ENCODE measurements at regions not wholly inside any gene's neighbourhood (a gene's known extent, or its start where the extent isn't known, plus 50 kb on each side); places are given as distances from the start of the nearest gene placed in this dataset.

- Mint-ChIP-seq H3K4me3 (peak overlapping the region; percentile 47), H3K4me1 (peaks cover 14% of the 10 kb centered on the region), H3K36me3 (no peaks in the 10 kb centered on the region), H3K9me3 (no peaks in the 10 kb centered on the region), H3K27ac (peak overlapping the region; percentile 14), H3K27me3 (peaks cover 65% of the 10 kb centered on the region)
- no peak for DNase-seq
- CTCF ChIA-PET, result no interaction called here
Observed at GRCh38 chr21:38659936-38660332, 145.8 kb upstream of the ETS2 start.

DNA sequence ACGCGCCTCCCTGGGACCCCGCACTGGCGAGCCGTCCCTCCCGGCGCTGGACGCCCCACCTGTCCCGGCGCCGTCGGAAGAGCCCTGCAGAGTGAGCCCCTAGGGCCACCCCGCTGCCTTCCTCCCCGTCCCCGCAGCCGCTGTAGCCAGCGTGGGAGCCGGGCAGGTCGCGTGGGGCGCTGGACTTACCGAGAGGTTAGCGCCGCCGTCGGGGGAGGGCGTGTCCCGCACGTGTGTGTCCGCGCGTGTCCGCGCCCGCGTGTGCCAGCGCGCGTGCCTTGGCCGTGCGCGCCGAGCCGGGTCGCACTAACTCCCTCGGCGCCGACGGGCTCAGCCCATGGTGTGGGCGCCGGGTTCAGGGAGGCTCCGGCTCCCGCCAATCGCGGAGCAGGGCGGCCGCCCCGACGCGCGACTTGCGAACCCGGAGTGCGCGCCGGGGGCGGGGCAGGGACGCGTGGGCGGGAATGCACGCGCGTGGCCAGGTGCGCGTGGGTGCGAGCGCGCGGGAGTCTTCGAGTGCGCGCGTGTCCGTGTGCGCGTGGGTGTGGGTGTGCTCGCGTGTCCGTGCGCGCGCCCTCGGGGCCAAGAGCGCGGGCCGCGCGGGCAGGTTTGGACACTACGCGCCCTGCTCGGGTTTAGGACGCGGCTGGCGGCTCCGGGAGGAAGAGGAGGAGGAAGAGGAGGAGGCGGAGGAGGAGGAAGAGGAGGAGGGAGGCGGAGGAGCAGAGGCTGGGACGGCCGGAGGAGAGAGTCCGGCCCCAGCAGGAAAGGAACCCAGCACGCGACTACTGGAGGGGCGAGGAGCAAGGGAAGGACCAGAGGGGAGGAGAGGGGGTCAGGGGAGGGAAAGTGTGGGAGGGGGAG lies 145.2 kb upstream of the ETS2 start:
- no peaks in the 10 kb centered on the region for H3K9me3 Mint-ChIP-seq
- no peak for DNase-seq
- CTCF ChIA-PET, result no interaction called here
- H3K36me3 Mint-ChIP-seq, result no peaks in the 10 kb centered on the region
- H3K4me3 Mint-ChIP-seq, result peak overlapping the region; percentile 46
- H3K4me1 Mint-ChIP-seq, result peaks cover 14% of the 10 kb centered on the region
- H3K27ac Mint-ChIP-seq, result no peak overlapping the region
- peaks cover 59% of the 10 kb centered on the region for H3K27me3 Mint-ChIP-seq

DNA sequence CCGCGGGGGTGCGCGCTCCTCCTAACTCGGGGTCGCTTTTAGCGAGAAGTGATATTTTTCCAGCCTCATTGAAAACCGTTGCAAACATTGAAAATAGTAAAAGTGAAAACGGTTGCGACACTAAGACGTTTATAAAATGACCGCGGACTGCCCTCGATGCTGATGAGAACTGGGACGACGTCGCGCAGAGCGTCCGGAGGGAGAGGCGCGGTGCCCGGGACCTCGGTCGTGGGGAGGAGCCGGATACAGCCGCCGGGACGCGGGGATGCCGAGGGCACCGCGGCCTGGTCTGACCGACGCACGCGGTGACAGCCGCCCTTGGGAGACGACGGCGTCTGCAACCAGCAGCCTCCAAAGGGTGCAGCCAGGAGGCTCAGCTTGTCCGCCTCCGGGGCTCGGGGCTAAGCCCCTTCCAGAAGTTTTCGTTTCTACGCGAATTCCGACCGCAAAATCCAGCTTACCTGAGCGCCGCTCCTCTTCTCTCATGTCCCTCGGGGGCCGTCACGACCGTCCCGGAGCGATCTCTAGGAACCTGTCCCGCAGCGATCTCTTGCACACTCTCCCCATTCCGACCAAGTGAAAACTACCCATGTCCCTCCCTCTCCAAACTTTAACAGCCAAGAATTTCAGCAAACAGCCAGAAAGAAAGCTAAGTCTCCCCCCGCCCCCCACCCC lies 144.4 kb upstream of the ETS2 start:
- CTCF ChIA-PET, result no interaction called here
- H3K4me3 Mint-ChIP-seq, result peak overlapping the region; percentile 46
- H3K27ac Mint-ChIP-seq, result no peak overlapping the region
- H3K9me3 Mint-ChIP-seq, result no peaks in the 10 kb centered on the region
- no peak for DNase-seq
- H3K27me3 Mint-ChIP-seq, result peaks cover 52% of the 10 kb centered on the region
- no peaks in the 10 kb centered on the region for H3K36me3 Mint-ChIP-seq
- H3K4me1 Mint-ChIP-seq, result peaks cover 14% of the 10 kb centered on the region

GRCh38 chr21:38661889-38662568 lies 143.7 kb upstream of the ETS2 start:
- Mint-ChIP-seq H3K27me3 (peaks cover 52% of the 10 kb centered on the region), H3K4me3 (no peak overlapping the region), H3K36me3 (no peaks in the 10 kb centered on the region), H3K9me3 (no peaks in the 10 kb centered on the region), H3K27ac (no peak overlapping the region), H3K4me1 (peaks cover 14% of the 10 kb centered on the region)
- CTCF ChIA-PET, result interaction anchor here (0.6 to 0.7 kb wide), 2 partner anchors 407 to 474 kb away, joined by 3 read pairs; no protein-coding TSS in a partner anchor
- DNase-seq, result no peak

DNA sequence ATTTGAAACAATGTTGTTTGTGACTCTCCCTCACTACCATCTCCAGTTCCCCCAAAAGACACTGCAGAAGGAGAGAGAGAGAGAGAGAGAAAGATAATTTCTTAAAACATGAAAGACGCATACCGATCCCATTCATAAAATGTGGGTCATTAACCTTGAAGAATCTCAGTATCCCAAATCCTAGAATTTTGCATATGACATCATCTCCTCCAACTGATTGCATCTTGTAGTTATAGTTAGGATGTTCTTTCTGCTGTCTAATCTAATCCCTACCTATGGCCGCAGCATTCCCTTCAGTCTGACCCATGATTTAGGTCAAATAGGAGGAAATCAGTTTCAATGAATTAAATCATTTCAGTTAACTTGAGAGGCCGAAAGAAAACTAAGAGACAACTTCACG lies 142.4 kb upstream of the ETS2 start:
- Mint-ChIP-seq H3K27me3 (peaks cover 46% of the 10 kb centered on the region), H3K4me1 (peaks cover 14% of the 10 kb centered on the region), H3K9me3 (no peaks in the 10 kb centered on the region)

DNA sequence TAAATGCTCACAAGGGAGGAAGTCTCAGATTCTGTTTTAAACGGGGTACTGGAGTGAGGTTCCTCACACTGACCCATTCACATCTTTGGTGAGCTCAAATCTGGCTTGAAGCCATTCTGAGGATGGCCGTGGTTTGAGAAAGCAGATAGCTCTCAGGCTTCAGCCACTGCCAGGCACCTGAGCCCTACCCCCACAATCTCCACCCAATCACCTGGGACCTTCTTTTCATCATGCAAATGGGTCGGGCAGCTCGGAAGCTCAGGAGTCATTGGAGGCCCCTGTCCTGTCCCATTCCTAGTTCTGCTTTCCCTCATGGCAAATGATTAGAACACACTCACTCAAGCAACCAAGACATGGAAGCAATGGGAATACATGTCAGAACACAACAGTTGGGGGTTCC lies 141.4 kb upstream of the ETS2 start:
- no peak for DNase-seq
- Mint-ChIP-seq H3K27me3 (peaks cover 43% of the 10 kb centered on the region), H3K4me3 (no peak overlapping the region), H3K9me3 (no peaks in the 10 kb centered on the region), H3K27ac (no peak overlapping the region), H3K4me1 (peaks cover 14% of the 10 kb centered on the region), H3K36me3 (no peaks in the 10 kb centered on the region)
- CTCF ChIA-PET, result no interaction called here

More for the DNA sequence above, 142.4 kb upstream of the ETS2 start:
- DNase-seq, result no peak
- Mint-ChIP-seq H3K36me3 (no peaks in the 10 kb centered on the region), H3K4me3 (no peak overlapping the region), H3K27ac (no peak overlapping the region)
- CTCF ChIA-PET, result no interaction called here

- no peak overlapping the region for H3K4me3 Mint-ChIP-seq
- H3K27me3 Mint-ChIP-seq, result peaks cover 40% of the 10 kb centered on the region
- CTCF ChIA-PET, result no interaction called here
- no peaks in the 10 kb centered on the region for H3K36me3 Mint-ChIP-seq
- H3K4me1 Mint-ChIP-seq, result peaks cover 11% of the 10 kb centered on the region
- H3K9me3 Mint-ChIP-seq, result no peaks in the 10 kb centered on the region
- no peak overlapping the region for H3K27ac Mint-ChIP-seq
- DNase-seq, result no peak
Observed at GRCh38 chr21:38664841-38665240, 140.9 kb upstream of the ETS2 start.

GRCh38 chr21:38667291-38667870 lies 138.3 kb upstream of the ETS2 start:
- no peak overlapping the region for H3K4me3 Mint-ChIP-seq
- H3K27me3 Mint-ChIP-seq, result peaks cover 16% of the 10 kb centered on the region
- H3K36me3 Mint-ChIP-seq, result no peaks in the 10 kb centered on the region
- H3K27ac Mint-ChIP-seq, result no peak overlapping the region
- DNase-seq, result no peak
- no peaks in the 10 kb centered on the region for H3K4me1 Mint-ChIP-seq
- no peaks in the 10 kb centered on the region for H3K9me3 Mint-ChIP-seq
- CTCF ChIA-PET, result interaction anchor here (1.0 to 1.8 kb wide), 4 partner anchors 45 to 469 kb away, joined by 3 to 5 read pairs (median 4); no protein-coding TSS in a partner anchor

DNA sequence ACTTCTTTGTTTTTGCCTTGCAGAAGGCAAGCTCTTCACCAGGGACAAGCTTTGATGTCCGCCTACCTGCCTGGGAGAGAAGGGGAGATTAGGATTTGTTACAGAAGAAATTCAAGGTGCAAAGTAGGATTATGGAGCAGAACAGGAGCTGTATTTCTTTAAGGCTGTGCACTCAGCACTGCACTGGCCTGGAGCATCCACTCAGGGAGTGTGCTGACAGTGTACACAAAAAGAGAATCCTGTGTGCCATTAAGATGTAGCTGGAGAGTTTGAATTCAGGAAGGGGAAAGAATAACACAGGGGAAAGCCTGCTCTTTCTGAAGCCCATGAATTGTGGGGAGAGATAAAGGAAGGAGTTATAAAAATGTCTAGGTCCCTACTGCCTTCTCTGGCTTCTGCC lies 137.7 kb upstream of the ETS2 start:
- CTCF ChIA-PET, result interaction anchor here (1.0 to 1.8 kb wide), 6 partner anchors 44 to 470 kb away, joined by 3 to 5 read pairs (median 4); no protein-coding TSS in a partner anchor
- peaks cover 11% of the 10 kb centered on the region for H3K27me3 Mint-ChIP-seq
- H3K4me3 Mint-ChIP-seq, result no peak overlapping the region
- DNase-seq, result no peak
- no peaks in the 10 kb centered on the region for H3K9me3 Mint-ChIP-seq
- H3K27ac Mint-ChIP-seq, result no peak overlapping the region
- H3K36me3 Mint-ChIP-seq, result no peaks in the 10 kb centered on the region
- no peaks in the 10 kb centered on the region for H3K4me1 Mint-ChIP-seq

- Mint-ChIP-seq H3K9me3 (no peaks in the 10 kb centered on the region), H3K36me3 (no peaks in the 10 kb centered on the region), H3K27ac (no peak overlapping the region), H3K27me3 (peaks cover 11% of the 10 kb centered on the region), H3K4me3 (no peak overlapping the region), H3K4me1 (no peaks in the 10 kb centered on the region)
- CTCF ChIA-PET, result interaction anchor here (0.6 to 1.8 kb wide), 8 partner anchors 43 to 470 kb away, joined by 3 to 5 read pairs (median 4); no protein-coding TSS in a partner anchor
- no peak for DNase-seq
Observed at GRCh38 chr21:38668541-38668940, 137.2 kb upstream of the ETS2 start.

GRCh38 chr21:38669186-38669585 lies 136.5 kb upstream of the ETS2 start:
- no peak for DNase-seq
- no peaks in the 10 kb centered on the region for H3K36me3 Mint-ChIP-seq
- H3K9me3 Mint-ChIP-seq, result no peaks in the 10 kb centered on the region
- no peak overlapping the region for H3K4me3 Mint-ChIP-seq
- no peak overlapping the region for H3K27ac Mint-ChIP-seq
- no peaks in the 10 kb centered on the region for H3K4me1 Mint-ChIP-seq
- H3K27me3 Mint-ChIP-seq, result peaks cover 9% of the 10 kb centered on the region
- CTCF ChIA-PET, result interaction anchor here (0.6 to 1.8 kb wide), 8 partner anchors 13 to 469 kb away, joined by 3 to 5 read pairs (median 4); no protein-coding TSS in a partner anchor

DNA sequence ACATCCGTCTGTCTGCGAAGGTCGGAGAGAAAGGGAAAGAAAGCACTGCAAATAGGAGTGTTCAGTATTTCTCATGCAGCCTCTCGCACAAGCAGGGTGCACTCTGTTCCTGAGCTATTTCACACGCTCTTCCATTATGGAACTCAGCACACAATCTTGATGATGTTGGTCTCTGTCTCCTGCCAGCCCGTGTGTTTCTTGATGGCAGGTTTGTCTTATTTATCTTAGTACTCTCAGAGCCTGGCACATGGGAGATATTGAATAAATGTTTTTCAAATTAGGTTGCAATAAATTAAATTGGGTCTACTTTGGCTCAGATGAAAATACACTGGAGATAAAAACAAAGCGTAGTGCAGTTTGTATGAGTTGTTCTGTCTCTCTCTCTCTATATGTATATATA lies 134.9 kb upstream of the ETS2 start:
- DNase-seq, result no peak
- H3K27ac Mint-ChIP-seq, result no peak overlapping the region
- H3K27me3 Mint-ChIP-seq, result peaks cover 7% of the 10 kb centered on the region
- H3K36me3 Mint-ChIP-seq, result no peaks in the 10 kb centered on the region
- H3K9me3 Mint-ChIP-seq, result no peaks in the 10 kb centered on the region
- CTCF ChIA-PET, result no interaction called here
- H3K4me1 Mint-ChIP-seq, result no peaks in the 10 kb centered on the region
- H3K4me3 Mint-ChIP-seq, result no peak overlapping the region

GRCh38 chr21:38671773-38672172 lies 134.0 kb upstream of the ETS2 start:
- CTCF ChIA-PET, result no interaction called here

DNA sequence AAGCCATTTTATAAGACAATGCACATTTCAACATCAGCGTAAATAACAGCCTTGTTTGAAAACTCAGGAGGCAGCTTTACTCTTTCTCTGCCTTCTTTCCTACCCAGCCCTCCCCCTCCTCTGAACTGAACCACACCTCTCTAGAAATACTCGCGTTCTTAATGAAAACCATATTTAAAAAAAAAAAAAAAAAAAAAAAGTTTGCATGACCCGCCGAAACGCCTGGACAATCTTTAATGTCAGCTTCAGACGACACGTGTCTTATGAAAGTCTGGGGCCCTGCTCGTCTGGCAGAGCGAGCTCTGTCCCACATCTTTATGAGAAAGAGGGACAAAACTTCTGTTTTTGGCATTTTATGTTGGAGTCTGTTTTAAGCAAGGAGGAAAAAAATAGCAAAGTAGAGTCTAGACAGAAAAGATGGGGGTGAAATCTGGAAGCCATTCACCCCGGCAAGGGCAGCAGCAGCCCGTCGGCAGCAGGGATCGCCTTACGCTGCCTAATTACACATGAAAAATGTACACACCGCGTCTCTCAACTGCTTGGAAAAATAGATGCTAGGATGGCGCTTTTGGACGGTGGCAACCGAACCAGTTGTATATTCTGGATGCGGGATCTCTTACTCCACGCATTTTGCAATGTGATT lies 130.4 kb upstream of the ETS2 start:
- Mint-ChIP-seq H3K36me3 (no peaks in the 10 kb centered on the region), H3K9me3 (no peaks in the 10 kb centered on the region), H3K27ac (no peak overlapping the region), H3K27me3 (peaks cover 11% of the 10 kb centered on the region), H3K4me1 (no peaks in the 10 kb centered on the region), H3K4me3 (no peak overlapping the region)
- no peak for DNase-seq
- CTCF ChIA-PET, result no interaction called here

More at GRCh38 chr21:38671773-38672172, 134.0 kb upstream of the ETS2 start:
- DNase-seq, result no peak
- H3K4me1 Mint-ChIP-seq, result no peaks in the 10 kb centered on the region
- H3K36me3 Mint-ChIP-seq, result no peaks in the 10 kb centered on the region
- H3K27me3 Mint-ChIP-seq, result peaks cover 14% of the 10 kb centered on the region
- H3K4me3 Mint-ChIP-seq, result no peak overlapping the region
- H3K9me3 Mint-ChIP-seq, result no peaks in the 10 kb centered on the region
- H3K27ac Mint-ChIP-seq, result no peak overlapping the region
